Stimulated activated CD4-positive, alpha-beta T cell treated with anti-CD3 and anti-CD28 coated beads, TNF-alpha, amount 100 ng/mL, for 1 hour (primary cell): ENCODE measurements at regions not wholly inside any gene's neighbourhood (a gene's known extent, or its start where the extent isn't known, plus 50 kb on each side); places are given as distances from the start of the nearest gene placed in this dataset.

Source experiments
- DNase-seq, 3 donors: peaks; one replicate each; pipeline ENCODE4 v3.0.0-alpha.2; 2020; ENCODE audit warnings: low read depth in 3 of 3, low spot score in 1 of 3

- DNase-seq = no peak
Observed at GRCh38 chr11:95692526-95693260, 96.9 kb downstream of the FAM76B start.

GRCh38 chr11:95690100-95690499, 99.5 kb downstream of the FAM76B start:
- DNase-seq = no peak

- no peak for DNase-seq
Observed at GRCh38 chr11:95688501-95689222, 100.9 kb downstream of the FAM76B start.

GRCh38 chr11:95688015-95688414, 101.6 kb downstream of the FAM76B start:
- DNase-seq = no peak

- DNase-seq = no peak
Observed at GRCh38 chr11:95686265-95686664, 103.3 kb downstream of the FAM76B start.

- DNase-seq = no peak
Observed at GRCh38 chr11:95684701-95685100, 104.9 kb downstream of the FAM76B start.

- DNase-seq = no peak
Observed at GRCh38 chr11:95684170-95684569, 105.4 kb downstream of the FAM76B start.

GRCh38 chr11:95682552-95682951, 107.0 kb downstream of the FAM76B start:
- no peak for DNase-seq

- no peak for DNase-seq
Observed at GRCh38 chr11:95680169-95680929, 109.2 kb downstream of the FAM76B start.

- DNase-seq = no peak
Observed at GRCh38 chr11:95678988-95679387, 110.6 kb downstream of the FAM76B start.

GRCh38 chr11:95676308-95676707, 113.3 kb downstream of the FAM76B start:
- no peak for DNase-seq

- DNase-seq = no peak
Observed at GRCh38 chr11:95675585-95675984, 114.0 kb downstream of the FAM76B start.

- DNase-seq = no peak
Observed at GRCh38 chr11:95674657-95675358, 114.8 kb downstream of the FAM76B start.

- no peak for DNase-seq
Observed at GRCh38 chr11:95671768-95672167, 117.8 kb downstream of the FAM76B start.

GRCh38 chr11:95668131-95668530, 121.5 kb downstream of the FAM76B start:
- no peak for DNase-seq

- DNase-seq = no peak
Observed at GRCh38 chr11:95661162-95661561, 128.4 kb downstream of the FAM76B start.

GRCh38 chr11:95660038-95660437, 129.5 kb downstream of the FAM76B start:
- no peak for DNase-seq

GRCh38 chr11:95659088-95659487, 130.5 kb downstream of the FAM76B start:
- no peak for DNase-seq

GRCh38 chr11:95655536-95655935, 134.0 kb downstream of the FAM76B start:
- DNase-seq = no peak

- DNase-seq = no peak
Observed at GRCh38 chr11:95653680-95654079, 135.9 kb downstream of the FAM76B start.

- DNase-seq = no peak
Observed at GRCh38 chr11:95653099-95653498, 136.5 kb downstream of the FAM76B start.
